Caco-2 (cell line): ENCODE measurements at regions not wholly inside any gene's neighbourhood (a gene's known extent, or its start where the extent isn't known, plus 50 kb on each side); places are given as distances from the start of the nearest gene placed in this dataset.

Source experiments
- BruUV-seq: library from RNA; stranded (reverse); fragments of 400-500 nt; replicated peaks from 2 replicates; lab custom pipeline; 2021; lab: Mats Ljungman, UMichigan
- CTCF ChIA-PET: fragments of 300-600 bp; sonication (Branson Sonifier 250); formaldehyde crosslinking; loops from one replicate; lab custom pipeline; 2022; ENCODE audit warnings: antibody characterized with exemption; lab: Charles Lee
- POLR2A ChIA-PET: fragments of 300-600 bp; sonication (Branson Sonifier 250); formaldehyde crosslinking; loops from one replicate; lab custom pipeline; 2022; ENCODE audit warnings: antibody characterized with exemption; lab: Charles Lee
- DNase-seq, 2 experiments: peaks; one replicate each; pipeline versions ENCODE4 v3.0.0 to v3.0.0-alpha.2; 2020 to 2022
- H3K27me3 ChIP-seq: replicated peaks from 2 replicates; pipeline ENCODE4 v1.6.0; 2011; ENCODE audit warnings: low read length; ENCODE audit not compliant: control insufficient read depth, insufficient read depth
- H3K36me3 ChIP-seq: 2 replicates; pipeline ENCODE4 v1.5.1; 2011; ENCODE audit warnings: low read length; ENCODE audit not compliant: control insufficient read depth, insufficient read depth
- H3K4me1 ChIP-seq: fragments of 250-450 bp; sonication (Bioruptor Pico); 2 replicates; pipeline ENCODE4 v1.5.1; 2020; ENCODE audit warnings: mild to moderate bottlenecking
- H3K4me3 ChIP-seq: 2 replicates; pipeline ENCODE4 v1.5.1; 2011; ENCODE audit warnings: low read depth, mild to moderate bottlenecking, control low read depth, low read length
- H3K9me3 ChIP-seq: fragments of 250-450 bp; sonication (Bioruptor Pico); 2 replicates; pipeline ENCODE4 v1.5.1; 2020; ENCODE audit warnings: mild to moderate bottlenecking, moderate library complexity
- H3K27ac Mint-ChIP-seq: one replicate; pipeline ENCODE4 v1.8.0; 2022; ENCODE audit warnings: mixed read lengths; ENCODE audit not compliant: unreplicated experiment
- H3K27me3 Mint-ChIP-seq: one replicate; pipeline ENCODE4 v1.8.0; 2022; ENCODE audit warnings: mixed read lengths; ENCODE audit not compliant: insufficient read depth, unreplicated experiment
- H3K36me3 Mint-ChIP-seq: one replicate; pipeline ENCODE4 v1.8.0; 2022; ENCODE audit warnings: mild to moderate bottlenecking, mixed read lengths; ENCODE audit not compliant: insufficient read depth, unreplicated experiment
- H3K4me1 Mint-ChIP-seq: one replicate; pipeline ENCODE4 v1.8.0; 2022; ENCODE audit warnings: low read depth, mixed read lengths; ENCODE audit not compliant: unreplicated experiment
- H3K4me3 Mint-ChIP-seq: one replicate; pipeline ENCODE4 v1.8.0; 2022; ENCODE audit warnings: mild to moderate bottlenecking, moderate library complexity, mixed read lengths; ENCODE audit not compliant: unreplicated experiment
- H3K9me3 Mint-ChIP-seq: one replicate; pipeline ENCODE4 v1.8.0; 2022; ENCODE audit warnings: mixed read lengths; ENCODE audit not compliant: unreplicated experiment
- intact Hi-C: fragments of 100-400 bp; cut with micrococcal nuclease; formaldehyde crosslinking; loops from one replicate; pipeline ENCODE4 v1.10.0; 2022; ENCODE audit not compliant: unreplicated experiment
- TF ChIP-seq, protein P1 (sequence below), 2 experiments: fragments of 200-600 bp in 1 of 2; IDR thresholded peaks; 1 replicate in 1 of 2; 2 replicates in 1 of 2; pipeline versions ENCODE4 v1.5.1 to v1.8.0; 2011 to 2022; ENCODE audit warnings: antibody characterized with exemption in 1 of 2, control low read depth in 1 of 2, inconsistent platforms in 1 of 2, low read depth in 1 of 2, low read length in 1 of 2, mild to moderate bottlenecking in 1 of 2, moderate library complexity in 1 of 2; ENCODE audit not compliant: insufficient read depth in 1 of 2, severe bottlenecking in 1 of 2, unreplicated experiment in 1 of 2

DNA sequence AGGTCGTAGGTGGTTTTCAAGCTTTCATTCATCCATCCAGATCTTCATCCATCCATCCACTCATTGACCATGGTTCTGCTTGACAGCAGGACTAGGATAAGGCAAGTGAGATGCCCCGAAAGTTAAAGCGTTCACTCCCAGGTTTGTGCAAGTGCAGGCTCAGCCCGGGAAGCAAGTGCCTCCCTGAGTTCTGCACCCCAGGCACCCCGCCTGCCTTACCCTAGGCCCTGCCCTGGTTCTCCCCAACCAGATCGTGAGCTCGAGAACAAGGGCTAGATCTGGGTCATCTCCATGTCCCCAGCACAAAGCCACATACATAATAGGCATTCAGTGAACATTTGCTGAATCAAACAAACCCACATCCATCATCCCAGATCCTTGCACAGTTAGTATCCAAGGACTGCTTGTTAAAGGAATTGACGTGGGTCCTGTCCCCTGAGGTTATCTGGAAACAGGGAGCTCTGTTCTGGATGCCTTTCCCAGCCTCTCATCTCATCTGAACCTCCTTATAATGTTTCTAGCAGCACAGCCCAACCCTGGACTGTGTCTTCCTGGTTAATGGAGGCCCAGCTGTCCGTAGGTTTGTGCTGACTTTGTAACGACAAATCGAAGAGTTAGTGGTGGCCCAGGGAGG lies 116.1 kb upstream of the GPC1 start:
- ChIA-PET POLR2A (no interaction called here), CTCF (no interaction called here)
- Mint-ChIP-seq H3K4me3 (no peak overlapping the region), H3K27ac (no peak overlapping the region), H3K36me3 (no peaks in the 10 kb centered on the region), H3K9me3 (peaks cover 9% of the 10 kb centered on the region), H3K27me3 (peaks cover 5% of the 10 kb centered on the region), H3K4me1 (no peaks in the 10 kb centered on the region)
- intact Hi-C loops, result no loop called here
- Histone ChIP-seq H3K4me1 (no peaks in the 10 kb centered on the region), H3K27me3 (no peaks in the 10 kb centered on the region), H3K9me3 (no peaks in the 10 kb centered on the region), H3K36me3 (no peaks in the 10 kb centered on the region), H3K4me3 (no peak overlapping the region)
- TF ChIP-seq, protein P1, sequence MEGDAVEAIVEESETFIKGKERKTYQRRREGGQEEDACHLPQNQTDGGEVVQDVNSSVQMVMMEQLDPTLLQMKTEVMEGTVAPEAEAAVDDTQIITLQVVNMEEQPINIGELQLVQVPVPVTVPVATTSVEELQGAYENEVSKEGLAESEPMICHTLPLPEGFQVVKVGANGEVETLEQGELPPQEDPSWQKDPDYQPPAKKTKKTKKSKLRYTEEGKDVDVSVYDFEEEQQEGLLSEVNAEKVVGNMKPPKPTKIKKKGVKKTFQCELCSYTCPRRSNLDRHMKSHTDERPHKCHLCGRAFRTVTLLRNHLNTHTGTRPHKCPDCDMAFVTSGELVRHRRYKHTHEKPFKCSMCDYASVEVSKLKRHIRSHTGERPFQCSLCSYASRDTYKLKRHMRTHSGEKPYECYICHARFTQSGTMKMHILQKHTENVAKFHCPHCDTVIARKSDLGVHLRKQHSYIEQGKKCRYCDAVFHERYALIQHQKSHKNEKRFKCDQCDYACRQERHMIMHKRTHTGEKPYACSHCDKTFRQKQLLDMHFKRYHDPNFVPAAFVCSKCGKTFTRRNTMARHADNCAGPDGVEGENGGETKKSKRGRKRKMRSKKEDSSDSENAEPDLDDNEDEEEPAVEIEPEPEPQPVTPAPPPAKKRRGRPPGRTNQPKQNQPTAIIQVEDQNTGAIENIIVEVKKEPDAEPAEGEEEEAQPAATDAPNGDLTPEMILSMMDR (IDR thresholded peaks at IDR 0.05; ENCODE audit: insufficient read depth in 1 of 2, low read depth in 1 of 2, low read length in 1 of 2, severe bottlenecking in 1 of 2, unreplicated experiment in 1 of 2), result no peak
- DNase-seq, result no peak
- BruUV-seq, result no TSS peak

DNA sequence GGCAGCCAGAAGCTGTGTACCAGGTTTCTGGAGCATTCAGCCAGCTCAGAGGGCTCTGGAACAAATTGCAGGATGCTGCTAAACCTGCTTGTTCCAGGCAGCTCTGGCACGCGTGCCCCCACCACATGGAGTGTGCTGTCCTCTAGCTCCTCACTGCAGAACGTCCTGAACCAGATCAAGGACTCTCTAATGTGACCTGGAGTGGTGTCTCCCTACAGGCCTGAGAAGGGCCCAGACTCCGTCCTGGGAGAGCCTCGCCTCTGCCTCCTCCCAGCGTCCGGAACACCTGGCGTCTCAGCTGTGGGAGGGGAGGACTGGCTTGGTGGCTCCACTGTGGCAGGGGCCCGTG lies 115.6 kb upstream of the GPC1 start:
- H3K36me3 ChIP-seq, result no peaks in the 10 kb centered on the region
- no TSS peak for BruUV-seq

DNA sequence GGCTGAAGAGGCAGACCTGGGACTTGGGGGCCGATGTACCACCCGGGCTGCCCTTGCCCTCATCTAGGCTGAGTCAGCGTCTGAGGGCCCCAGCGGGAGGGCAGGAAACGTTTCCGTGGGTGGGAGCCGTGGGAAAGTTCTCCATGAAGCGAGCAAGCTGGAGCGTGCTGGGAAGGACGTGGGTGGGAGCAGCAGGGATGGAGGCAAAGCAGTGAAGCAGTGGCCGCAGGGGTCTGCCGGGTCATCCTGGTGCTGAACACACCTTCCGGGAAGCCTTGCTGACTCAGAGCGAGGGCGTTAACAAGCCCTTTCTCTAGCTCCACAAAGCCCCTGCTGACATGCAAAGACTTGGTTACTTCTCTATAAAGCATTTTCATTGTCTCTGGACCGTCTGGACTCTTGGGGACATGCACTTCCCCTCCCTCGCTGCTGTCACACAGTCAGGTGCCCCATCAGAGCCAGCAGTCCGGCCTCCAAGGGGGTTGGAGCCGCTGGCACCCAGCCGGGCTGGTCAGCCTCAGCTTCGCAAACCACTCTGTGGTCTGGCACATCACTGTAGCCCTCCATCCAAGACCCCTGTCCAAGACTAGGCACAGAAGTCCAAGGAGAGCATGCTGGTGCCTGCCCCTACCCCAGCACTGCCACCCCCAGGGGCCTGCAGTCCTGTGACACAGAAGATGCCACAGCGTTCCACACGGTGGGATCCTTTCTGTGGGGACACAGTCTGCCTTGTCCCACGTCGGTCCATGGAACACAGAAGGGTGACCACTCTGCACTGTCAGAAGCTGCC lies 115.1 kb upstream of the GPC1 start:
- Mint-ChIP-seq H3K36me3 (no peaks in the 10 kb centered on the region), H3K4me1 (no peaks in the 10 kb centered on the region), H3K4me3 (no peak overlapping the region), H3K27me3 (peaks cover 5% of the 10 kb centered on the region), H3K27ac (no peak overlapping the region), H3K9me3 (peaks cover 9% of the 10 kb centered on the region)
- no TSS peak for BruUV-seq
- DNase-seq, result no peak
- intact Hi-C loops, result no loop called here
- no peak overlapping the region for H3K4me3 ChIP-seq
- no peaks in the 10 kb centered on the region for H3K27me3 ChIP-seq
- H3K36me3 ChIP-seq, result no peaks in the 10 kb centered on the region
- no peaks in the 10 kb centered on the region for H3K9me3 ChIP-seq
- CTCF ChIA-PET, result no interaction called here
- H3K4me1 ChIP-seq, result no peaks in the 10 kb centered on the region
- POLR2A ChIA-PET, result no interaction called here
- TF ChIP-seq, protein P1 (IDR thresholded peaks at IDR 0.05; ENCODE audit: insufficient read depth in 1 of 2, low read depth in 1 of 2, low read length in 1 of 2, severe bottlenecking in 1 of 2, unreplicated experiment in 1 of 2), result no peak

More for the DNA sequence above, 115.6 kb upstream of the GPC1 start:
- Mint-ChIP-seq H3K36me3 (no peaks in the 10 kb centered on the region), H3K4me1 (no peaks in the 10 kb centered on the region), H3K9me3 (peaks cover 9% of the 10 kb centered on the region), H3K27me3 (peaks cover 5% of the 10 kb centered on the region), H3K4me3 (no peak overlapping the region), H3K27ac (no peak overlapping the region)
- Histone ChIP-seq H3K4me1 (no peaks in the 10 kb centered on the region), H3K27me3 (no peaks in the 10 kb centered on the region), H3K4me3 (no peak overlapping the region), H3K9me3 (no peaks in the 10 kb centered on the region)
- intact Hi-C loops, result no loop called here
- ChIA-PET POLR2A (no interaction called here), CTCF (no interaction called here)
- TF ChIP-seq, protein P1 (IDR thresholded peaks at IDR 0.05; ENCODE audit: insufficient read depth in 1 of 2, low read depth in 1 of 2, low read length in 1 of 2, severe bottlenecking in 1 of 2, unreplicated experiment in 1 of 2), result no peak
- no peak for DNase-seq
